CMK (cell line): ENCODE measurements at regions not wholly inside any gene's neighbourhood (a gene's known extent, or its start where the extent isn't known, plus 50 kb on each side); places are given as distances from the start of the nearest gene placed in this dataset.

Experiments
- DNase-seq: peaks from one replicate; pipeline ENCODE4 v3.0.0-alpha.2; 2010; ENCODE audit warnings: low read depth

DNA sequence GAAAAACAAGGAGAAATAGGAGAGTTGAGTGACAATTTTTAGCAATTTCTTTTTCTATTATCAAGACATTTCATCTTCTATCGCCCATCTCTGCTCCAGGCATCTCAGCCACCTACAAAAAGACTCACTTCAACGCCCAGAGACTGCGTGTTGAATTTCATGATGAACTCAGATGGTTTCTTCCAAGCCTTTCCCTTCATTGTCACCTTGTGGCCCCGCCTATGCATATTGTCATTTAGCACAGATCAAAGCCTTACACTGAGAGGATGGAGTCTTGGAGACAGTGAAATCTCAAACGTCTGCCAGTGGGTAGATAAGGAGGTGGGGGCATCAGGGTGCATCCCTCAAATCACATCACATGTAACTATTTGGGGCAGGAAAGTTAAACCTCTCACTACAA lies 319.4 kb downstream of the SIPA1L2 start:
- no peak for DNase-seq

DNA sequence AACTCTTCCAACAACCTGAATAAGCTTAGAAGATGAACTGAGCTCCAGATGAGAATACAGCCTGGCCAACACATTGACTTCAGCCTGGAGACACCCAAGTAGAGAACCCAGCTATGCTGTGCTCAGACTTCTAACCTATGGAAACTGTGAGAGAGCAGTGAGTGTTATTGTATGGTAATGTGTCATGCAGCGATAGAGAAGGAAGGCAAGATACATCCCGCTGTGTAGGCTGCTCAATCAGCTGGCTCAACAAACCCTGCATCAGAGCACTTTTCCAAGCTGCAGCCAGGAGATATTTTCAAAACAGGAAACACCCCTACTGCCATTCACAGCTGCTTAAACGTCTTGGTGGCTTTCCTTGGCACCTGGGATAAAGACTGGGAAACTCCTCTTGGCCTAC lies 321.3 kb downstream of the SIPA1L2 start:
- DNase-seq = no peak

GRCh38 chr1:232307296-232308017 lies 322.5 kb downstream of the SIPA1L2 start:
- no peak for DNase-seq

GRCh38 chr1:232306269-232306961 lies 323.5 kb downstream of the SIPA1L2 start:
- DNase-seq = no peak

- no peak for DNase-seq
Observed at GRCh38 chr1:232305050-232305449, 324.9 kb downstream of the SIPA1L2 start.

DNA sequence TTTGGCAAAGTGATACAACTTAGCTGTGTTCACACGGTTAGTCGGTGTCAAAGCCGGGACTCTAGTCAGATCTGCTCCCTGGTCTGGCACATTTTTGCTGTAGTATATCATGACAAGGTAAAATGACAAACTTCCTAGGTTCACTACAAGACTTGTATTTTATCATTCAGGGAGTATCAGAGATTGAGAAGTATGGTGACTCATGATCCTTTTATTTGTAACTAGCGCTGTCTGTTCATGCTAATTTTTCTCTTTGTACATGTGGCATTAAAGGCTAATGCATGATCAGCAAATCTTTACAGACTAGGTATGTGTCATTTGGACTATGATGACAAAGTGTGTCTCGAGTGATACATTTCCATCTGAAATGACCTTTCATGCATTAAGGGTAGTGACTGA lies 326.7 kb downstream of the SIPA1L2 start:
- DNase-seq = no peak

DNA sequence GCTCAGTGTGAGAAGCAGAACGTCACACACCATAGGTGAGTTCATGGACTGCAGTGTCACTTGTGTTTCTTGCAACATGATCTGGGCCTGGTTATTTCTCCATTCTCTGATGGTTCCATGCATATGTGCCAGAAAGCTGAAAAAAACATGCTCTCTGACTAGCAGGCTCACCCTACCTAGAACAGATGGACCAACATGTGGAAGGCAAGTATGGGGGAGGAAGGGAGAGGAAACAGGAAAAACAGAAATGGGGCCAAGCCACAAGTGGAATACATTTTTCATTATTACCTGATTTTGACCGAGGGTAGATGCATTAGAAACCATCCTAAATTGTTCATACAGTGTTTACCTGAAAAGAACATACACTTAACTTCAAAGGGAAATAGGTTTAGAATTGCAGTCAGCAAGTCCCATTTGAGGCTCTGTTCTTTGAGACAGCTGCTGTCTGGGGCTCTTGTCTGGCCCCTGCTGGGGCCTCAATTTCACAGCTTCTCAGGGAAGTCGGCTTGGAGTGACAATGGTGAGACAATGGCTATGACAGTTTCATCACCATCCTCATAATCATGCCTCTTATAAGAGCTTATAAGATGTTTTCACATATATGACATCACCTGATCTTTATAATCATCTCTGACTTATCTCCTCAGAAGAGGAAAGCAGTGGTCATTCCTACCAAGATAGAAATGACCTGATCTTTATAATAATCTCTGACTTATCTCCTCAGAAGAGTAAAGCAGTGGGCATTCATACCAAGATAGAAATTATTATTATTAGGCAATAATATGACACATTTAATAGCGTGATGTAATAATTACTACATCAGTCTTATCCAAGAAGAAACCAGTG lies 327.3 kb downstream of the SIPA1L2 start:
- no peak for DNase-seq

DNA sequence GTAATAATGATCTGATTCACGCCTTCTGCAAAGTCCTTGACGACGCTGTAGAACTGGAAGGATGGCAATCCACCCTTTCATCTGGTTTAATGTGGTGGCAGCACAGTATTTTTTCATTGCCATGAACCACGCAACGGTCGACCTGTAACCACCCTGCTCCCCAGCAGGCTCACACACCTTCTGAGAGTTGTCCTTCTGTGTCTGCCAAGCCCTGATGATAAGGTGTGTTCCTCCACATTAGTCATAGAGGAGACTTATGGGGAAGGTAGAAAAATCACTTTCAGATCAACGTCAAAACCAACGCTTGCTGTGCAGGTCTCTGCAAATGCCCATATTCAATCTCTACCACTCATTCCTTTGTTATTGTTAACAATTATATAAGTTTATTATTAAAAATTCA lies 328.7 kb downstream of the SIPA1L2 start:
- DNase-seq = no peak

DNA sequence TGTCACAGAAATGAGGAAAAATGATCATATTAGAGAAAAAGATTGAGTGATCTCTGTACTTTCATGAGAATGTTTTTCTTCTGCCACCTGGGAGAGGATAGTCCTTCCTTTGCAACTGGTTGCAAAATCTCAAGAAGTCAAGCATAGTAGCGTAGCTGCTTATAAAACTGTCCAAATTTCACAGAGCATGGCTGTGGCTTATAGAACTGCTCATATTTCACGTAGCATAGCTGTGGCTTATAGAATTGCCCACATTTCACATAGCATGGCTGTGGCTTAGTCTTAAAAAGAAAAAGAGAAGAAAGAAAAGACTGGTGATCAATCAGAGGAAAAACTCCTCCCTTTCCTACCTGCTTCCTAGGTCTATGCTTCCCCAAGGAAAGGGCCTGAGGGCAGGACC lies 329.5 kb downstream of the SIPA1L2 start:
- DNase-seq = no peak

- no peak for DNase-seq
Observed at GRCh38 chr1:232296461-232296860, 333.5 kb downstream of the SIPA1L2 start.

DNA sequence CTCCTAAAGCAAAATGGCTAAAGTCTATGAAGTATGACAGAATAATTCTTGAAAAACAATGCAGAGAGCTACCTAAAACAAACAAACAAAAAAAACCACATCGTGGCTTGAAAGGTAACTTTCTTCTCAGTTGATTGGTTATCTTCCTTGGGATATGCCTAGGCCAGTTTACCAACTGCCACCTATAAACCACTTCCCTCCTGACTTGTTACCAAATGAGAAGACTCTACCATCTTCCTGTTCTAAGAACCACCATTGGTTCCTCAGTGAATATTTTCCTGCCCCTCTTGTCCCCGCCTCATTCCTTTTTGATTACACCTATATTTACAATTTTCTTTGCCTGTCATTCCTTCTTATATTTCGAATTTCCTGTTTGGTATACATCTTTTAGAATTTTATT lies 336.6 kb downstream of the SIPA1L2 start:
- no peak for DNase-seq

DNA sequence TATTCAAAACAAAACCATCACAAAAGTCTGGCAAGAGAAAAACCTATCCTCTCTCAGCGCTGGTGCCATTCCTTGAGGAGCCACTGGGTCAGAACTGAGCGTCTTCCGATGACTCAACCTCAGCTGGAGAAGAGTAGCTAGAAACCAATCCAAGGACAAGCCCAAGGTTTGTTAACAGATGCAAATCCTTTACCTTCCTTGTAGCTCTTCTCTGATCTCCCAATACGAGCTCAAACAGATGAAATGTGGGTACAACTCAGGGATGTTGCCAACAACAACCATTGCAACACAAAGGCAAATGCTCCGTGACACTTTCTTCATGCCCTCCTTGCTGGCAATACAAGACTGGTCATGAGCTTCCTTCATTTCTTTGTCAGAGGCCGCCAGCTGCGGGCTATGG lies 337.1 kb downstream of the SIPA1L2 start:
- no peak for DNase-seq

GRCh38 chr1:232292239-232292638 lies 337.7 kb downstream of the SIPA1L2 start:
- no peak for DNase-seq

- no peak for DNase-seq
Observed at GRCh38 chr1:232291681-232292080, 338.3 kb downstream of the SIPA1L2 start.

- DNase-seq = no peak
Observed at GRCh38 chr1:232291261-232291660, 338.7 kb downstream of the SIPA1L2 start.

- DNase-seq = no peak
Observed at GRCh38 chr1:232290570-232290969, 339.4 kb downstream of the SIPA1L2 start.

DNA sequence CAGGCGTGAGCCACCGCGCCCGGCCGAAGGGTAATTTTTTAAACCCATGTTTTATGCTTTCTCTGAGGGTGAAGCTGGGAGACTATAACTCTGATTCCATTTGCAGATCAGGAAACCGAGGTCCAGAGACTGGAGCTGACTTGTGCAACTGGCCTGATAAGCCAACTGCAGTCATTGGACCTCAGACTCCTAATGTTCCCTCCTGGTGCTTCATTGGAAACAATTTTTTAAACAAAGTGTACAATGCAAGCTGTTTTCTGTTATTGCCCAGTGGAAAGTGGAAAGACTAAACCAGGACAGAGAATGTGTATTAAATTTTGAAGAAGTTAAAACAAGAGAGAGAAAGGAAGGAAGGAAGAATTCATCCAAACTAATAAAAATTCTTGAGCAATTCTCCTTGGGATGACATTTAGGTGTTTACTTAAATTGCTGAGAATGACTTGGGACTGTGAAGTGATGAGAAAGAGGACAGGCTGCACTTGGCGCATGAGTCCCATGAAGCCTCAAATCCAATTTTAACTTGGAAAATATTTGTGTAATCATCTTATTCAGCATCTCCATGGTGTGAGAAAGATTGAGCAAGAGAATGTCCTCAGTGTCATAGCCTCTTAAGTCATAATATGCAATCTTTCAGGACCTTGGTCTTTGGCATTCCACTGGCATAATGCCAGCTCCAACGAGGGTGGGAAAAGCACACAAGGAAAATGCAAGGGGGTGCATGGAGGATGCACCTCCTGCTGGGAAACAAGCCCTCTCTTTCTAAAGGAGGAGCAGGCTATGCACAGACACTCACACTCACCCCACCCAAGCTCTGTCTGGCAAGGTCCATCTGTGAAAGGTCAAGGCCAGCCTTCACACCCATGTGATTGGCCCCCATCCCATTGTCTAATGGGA lies 342.0 kb downstream of the SIPA1L2 start:
- DNase-seq = no peak

DNA sequence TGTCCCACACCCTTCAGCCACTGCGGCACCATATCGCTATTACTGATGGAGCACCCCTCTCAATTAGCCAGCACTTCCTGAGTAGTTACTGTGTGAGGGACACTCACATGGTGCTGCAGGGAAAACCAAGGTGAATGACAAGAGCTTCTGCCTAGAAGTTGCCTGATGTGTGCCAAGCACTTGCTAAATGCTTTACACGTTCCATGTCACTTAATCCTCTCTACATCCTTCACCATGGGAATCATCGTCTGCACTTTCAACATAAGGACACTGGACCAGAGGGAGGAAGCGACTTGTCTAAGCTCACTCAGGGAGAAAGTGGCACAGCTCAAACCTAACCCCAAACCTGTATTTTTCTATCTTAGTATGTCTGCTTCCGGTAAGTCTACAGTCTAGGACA lies 344.8 kb downstream of the SIPA1L2 start:
- no peak for DNase-seq

- no peak for DNase-seq
Observed at GRCh38 chr1:232283864-232284263, 346.1 kb downstream of the SIPA1L2 start.

DNA sequence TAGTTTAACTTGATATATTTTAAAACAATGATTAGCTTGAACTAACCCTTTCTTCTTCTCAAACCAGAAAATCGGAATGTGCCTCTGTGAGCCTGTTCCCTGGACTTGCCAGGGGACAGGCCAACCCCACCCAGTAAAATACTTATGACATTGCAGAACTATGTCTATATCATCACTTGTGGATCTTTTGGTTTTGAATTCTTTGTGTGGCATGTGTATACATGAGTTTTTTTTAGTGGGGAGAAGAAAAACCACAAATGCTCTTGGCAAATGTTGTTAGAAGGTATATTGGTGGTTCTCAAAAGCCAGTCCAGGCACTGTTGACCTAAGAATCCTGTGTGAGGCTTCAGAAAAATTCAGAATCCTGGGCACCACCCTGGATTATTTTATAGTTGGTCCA lies 347.4 kb downstream of the SIPA1L2 start:
- no peak for DNase-seq

DNA sequence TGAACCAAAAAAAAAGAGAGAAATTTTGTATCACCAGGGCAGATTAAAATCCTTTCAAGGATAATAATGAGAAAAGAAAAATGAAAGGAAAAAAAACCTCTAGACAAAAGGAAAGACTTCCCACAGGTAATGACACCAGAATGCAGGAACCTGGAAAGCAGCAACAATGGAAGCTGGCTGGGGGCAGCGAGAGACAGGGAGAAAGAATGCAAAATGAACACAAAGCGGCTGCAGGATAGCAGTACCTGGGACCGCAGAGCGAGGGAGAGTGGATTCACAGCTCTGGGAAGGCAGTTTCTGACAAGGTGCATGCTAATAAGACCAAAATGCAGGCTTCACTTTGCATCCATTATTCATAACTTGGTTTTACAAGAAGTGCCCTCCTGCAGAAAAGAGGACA lies 349.0 kb downstream of the SIPA1L2 start:
- DNase-seq = no peak

DNA sequence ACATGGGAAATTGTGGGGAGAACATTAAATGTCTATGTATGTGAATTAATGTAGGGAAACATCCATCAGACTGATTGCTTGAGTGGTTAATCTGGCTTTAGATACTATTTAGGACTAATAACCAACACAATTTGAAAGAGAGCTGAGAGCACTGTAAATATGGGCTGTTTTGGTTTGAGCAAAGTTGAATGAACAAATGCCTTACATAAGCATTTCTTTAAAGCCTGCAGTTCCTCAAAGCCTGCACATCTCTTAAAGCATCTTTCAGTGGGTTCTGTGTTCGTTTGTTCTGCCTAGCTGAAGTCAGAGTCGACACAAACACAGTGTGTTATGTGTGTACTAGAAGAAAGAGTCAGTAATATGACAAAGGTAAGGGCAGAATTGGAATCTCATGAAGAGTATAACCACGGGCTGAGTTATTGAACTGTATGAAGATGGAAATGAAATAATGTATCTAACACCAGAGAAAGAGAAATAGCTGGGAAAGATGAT lies 350.0 kb downstream of the SIPA1L2 start:
- DNase-seq = no peak
